ENCODE measurements at regions not wholly inside any gene's neighbourhood (a gene's known extent, or its start where the extent isn't known, plus 50 kb on each side); places are given as distances from the start of the nearest gene placed in this dataset.

- TF ChIP-seq CREB1 (IDR thresholded peaks at IDR 0.05; ENCODE audit: low read depth) (no peak), EP300 (IDR thresholded peaks at IDR 0.05; ENCODE audit: borderline replicate concordance) (no peak), TAF1 (IDR thresholded peaks at IDR 0.05; ENCODE audit: low read depth) (no peak), CEBPB (IDR thresholded peaks at IDR 0.05) (no peak), EGR1 (IDR thresholded peaks at IDR 0.05) (no peak), RAD21 (IDR thresholded peaks at IDR 0.05; ENCODE audit: low read depth) (no peak)
- TF ChIP-seq, protein P1, sequence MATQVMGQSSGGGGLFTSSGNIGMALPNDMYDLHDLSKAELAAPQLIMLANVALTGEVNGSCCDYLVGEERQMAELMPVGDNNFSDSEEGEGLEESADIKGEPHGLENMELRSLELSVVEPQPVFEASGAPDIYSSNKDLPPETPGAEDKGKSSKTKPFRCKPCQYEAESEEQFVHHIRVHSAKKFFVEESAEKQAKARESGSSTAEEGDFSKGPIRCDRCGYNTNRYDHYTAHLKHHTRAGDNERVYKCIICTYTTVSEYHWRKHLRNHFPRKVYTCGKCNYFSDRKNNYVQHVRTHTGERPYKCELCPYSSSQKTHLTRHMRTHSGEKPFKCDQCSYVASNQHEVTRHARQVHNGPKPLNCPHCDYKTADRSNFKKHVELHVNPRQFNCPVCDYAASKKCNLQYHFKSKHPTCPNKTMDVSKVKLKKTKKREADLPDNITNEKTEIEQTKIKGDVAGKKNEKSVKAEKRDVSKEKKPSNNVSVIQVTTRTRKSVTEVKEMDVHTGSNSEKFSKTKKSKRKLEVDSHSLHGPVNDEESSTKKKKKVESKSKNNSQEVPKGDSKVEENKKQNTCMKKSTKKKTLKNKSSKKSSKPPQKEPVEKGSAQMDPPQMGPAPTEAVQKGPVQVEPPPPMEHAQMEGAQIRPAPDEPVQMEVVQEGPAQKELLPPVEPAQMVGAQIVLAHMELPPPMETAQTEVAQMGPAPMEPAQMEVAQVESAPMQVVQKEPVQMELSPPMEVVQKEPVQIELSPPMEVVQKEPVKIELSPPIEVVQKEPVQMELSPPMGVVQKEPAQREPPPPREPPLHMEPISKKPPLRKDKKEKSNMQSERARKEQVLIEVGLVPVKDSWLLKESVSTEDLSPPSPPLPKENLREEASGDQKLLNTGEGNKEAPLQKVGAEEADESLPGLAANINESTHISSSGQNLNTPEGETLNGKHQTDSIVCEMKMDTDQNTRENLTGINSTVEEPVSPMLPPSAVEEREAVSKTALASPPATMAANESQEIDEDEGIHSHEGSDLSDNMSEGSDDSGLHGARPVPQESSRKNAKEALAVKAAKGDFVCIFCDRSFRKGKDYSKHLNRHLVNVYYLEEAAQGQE (IDR thresholded peaks at IDR 0.05; ENCODE audit: low read depth), result no peak
- TF ChIP-seq, protein P2, sequence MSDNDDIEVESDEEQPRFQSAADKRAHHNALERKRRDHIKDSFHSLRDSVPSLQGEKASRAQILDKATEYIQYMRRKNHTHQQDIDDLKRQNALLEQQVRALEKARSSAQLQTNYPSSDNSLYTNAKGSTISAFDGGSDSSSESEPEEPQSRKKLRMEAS (IDR thresholded peaks at IDR 0.05), result no peak
Observed at GRCh38 chr3:196143708-196144382, 62.0 kb upstream of the TFRC start.
